ENCODE measurements at regions not wholly inside any gene's neighbourhood (a gene's known extent, or its start where the extent isn't known, plus 50 kb on each side); places are given as distances from the start of the nearest gene placed in this dataset.
"Not testable (repeated sequence)": the region's sequence is repeated elsewhere in the genome, so short reads cannot be mapped to it uniquely, and the experiment has no call there.

- DNase-seq: no peak
Observed at GRCh38 chr3:69647081-69647480, 92.2 kb upstream of the MITF start.

- DNase-seq: no peak
Observed at GRCh38 chr3:69646287-69647067, 92.8 kb upstream of the MITF start.

GRCh38 chr3:69642606-69643005 lies 96.7 kb upstream of the MITF start:
- DNase-seq: no peak

DNA sequence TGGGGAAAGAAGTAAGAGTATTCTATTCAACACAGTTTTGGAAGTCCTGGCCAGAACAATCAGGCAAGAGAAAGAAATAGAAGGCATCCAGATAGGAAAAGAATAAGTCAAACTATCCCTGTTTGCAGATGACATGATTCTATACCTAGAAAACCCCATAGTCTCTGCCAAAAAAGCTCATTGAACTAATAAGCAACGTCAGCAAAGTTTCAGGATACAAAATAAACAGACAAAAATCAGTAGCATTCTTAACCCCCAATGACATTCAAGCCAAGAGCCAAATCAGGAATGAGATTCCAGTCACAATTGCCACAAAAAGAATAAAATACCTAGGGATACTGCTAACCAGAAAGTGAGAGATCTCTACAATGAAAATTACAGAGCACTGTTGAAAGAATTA lies 99.4 kb upstream of the MITF start:
- no peak for DNase-seq

DNA sequence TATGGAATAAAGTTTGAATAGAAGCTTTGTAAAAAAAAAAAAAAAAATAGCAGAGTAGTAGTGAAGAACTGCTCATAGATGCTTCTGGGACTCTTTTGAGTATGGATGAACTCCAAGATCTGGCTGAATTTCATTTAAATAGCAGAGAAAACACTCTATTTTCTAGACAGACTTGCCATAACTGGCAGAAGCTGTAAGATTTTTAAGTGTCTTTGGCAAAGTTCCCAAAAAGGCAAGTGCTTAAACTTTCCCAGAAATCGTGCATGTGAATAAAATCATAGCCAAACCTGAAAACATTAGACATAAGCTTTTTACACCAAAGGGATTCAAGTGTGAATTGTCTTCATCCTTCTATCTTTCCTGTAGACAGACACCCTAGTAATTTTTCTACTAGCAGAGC lies 110.3 kb upstream of the MITF start:
- DNase-seq: no peak

DNA sequence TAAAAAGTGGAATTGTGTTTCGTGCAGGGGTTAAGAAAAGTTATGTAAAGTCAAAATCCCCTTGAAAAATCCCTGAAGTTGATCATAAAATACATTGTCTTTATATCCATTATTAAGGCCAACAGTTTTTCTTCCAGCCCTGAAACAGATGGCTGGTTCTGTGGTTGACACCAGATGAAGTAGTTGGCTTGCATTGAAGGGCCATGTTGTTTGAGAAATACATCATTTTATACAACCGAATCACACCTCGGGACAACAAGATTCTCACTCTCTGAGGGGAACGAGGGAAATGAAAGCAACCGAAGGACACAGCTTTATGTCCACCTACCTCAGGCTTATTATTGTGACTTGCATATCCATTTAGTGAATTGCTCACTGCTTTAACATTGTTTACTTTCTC lies 126.0 kb upstream of the MITF start:
- DNase-seq: no peak

DNA sequence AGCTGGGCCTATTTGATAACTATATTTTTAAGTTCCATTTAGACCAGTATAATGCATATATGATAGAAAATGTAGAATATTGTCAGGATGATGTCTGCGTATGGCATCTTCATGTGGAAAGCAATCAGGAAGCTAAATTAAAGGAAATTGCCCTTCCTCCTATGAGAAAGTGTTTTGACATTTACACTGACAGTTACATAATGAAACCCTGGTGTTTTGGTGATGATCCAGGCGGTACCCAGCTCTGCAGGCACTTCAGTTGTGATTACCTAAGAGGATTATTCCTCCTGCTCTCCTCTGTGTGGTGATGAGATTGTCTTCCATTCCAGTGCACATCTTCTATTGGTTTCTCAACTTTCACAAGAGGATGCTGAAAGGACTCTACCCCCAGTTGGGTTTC lies 126.5 kb upstream of the MITF start:
- DNase-seq: no peak

DNA sequence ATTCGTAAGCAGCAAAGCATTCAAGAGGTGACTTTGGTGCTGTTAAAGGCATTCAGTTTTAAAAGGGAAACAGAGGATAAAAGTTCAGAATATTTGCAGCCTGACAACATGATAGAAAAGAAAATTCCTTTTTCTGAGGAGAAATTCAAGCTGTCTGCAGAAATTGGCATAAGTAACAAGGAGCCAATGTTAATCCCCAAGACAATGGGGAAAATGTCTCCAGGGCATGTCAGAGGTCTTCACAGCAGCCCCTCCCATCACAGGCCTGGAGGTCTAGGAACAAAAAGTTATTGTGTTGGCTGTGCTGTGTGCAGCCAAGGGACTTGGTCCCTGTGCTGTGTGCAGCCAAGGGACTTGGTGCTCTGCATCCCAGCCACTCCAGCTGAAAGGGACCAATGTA lies 129.7 kb upstream of the MITF start:
- not testable (repeated sequence) for DNase-seq

GRCh38 chr3:69607466-69608305 lies 131.6 kb upstream of the MITF start:
- DNase-seq: no peak

DNA sequence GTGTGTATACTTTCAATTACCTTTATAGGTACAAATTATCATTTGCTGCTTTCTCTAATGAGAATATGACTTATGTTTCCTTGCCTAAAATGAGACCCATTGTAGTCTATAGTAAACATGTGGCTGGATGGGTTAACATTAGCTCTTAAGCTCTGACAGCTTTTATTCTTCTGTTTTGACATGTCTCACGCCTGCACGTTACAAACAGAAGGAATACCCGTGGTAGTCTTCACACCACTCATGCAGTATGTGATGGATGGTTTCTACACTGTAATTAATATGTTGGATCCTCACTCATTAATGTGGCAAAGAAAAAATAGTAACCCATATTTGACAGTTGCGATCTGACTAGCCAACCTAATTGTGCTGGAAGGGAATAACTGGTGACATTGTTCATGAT lies 133.4 kb upstream of the MITF start:
- no peak for DNase-seq

DNA sequence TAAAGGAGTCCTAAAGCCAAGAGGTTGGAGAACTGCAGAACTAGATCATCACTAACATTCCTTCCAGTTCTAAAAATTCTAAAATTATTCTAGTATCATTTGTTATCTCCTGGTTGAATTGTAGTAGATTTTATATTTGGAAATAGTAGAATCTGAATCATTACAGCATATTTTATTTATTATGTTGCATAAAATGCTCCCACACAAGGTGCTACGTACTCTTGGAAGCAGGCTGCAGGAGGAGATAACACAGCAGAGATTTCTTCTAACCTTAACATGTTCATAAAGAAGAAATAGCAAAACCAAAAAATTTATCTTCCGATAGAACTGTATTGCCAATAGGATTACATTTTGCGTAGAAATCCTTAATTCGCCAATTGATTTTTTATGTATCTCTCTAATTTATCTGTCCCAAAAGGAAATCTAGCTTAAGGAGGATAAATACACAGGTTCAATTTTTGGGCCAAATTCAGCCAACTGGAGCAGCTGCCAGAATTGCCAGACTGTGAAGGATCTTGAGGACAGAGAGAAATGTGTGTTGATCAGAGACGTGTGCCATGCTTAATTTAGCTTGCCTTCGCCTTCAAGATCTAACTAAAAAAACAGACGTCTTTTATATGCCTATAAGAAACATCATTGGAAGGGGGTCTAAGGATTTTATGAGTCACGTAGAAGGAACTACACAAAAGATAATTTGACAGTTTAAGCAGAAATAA lies 134.4 kb upstream of the MITF start:
- no peak for DNase-seq

DNA sequence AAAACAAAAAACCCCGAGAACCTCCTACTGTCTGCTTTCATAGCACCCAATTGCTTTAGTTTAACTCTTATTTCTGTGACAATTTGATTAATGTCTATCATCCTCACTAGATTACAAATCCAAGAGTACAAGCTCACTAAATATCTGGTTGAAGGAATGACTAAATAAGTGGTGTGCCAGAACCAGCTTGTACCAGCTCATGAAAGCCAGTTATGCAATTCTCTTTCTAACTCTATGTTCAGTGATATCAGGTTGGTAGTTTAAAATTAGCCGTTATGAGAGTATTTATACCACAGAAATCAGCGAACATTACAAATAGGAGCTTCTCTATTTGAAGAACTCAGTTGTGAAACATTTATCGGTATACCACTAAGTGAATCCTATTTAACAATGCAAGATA lies 137.2 kb upstream of the MITF start:
- no peak for DNase-seq

DNA sequence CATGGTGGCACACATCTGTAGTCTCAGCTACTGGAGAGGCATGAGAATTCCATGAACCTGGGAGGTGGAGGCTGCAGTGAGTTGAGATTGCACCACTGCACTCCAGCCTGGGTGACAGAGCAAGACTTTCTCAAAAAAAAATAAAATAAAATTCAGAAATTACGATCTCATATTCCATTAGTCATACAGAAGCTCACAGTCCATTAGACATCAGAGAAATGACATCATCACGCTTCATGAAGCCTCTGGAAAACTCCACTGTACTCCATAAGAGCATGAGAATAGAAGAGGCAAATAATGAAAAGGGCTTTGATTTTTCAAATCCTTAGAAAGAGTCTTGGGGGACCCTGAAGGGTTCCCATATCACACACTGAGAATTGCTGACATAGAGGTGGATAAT lies 145.0 kb upstream of the MITF start:
- no peak for DNase-seq

GRCh38 chr3:69591164-69591736 lies 148.0 kb upstream of the MITF start:
- no peak for DNase-seq

DNA sequence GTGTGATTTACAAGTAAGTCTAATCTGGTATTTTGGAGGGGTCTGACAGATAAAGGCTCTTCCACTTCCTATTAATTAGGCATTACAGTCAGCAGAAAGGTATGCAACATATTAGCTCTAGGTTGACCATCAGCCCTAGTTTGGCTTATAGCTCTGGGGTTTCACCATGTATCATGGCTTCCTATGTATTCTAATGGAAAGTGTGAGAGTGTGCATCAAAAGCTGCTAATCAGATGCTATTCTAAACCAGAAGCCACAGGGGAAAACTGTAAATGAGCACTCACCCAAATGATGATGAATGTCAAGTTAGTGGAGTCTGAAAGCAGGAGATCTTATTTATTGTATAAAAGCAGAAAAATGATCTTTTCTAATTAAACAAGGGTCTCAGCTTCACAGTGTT lies 149.2 kb upstream of the MITF start:
- no peak for DNase-seq

DNA sequence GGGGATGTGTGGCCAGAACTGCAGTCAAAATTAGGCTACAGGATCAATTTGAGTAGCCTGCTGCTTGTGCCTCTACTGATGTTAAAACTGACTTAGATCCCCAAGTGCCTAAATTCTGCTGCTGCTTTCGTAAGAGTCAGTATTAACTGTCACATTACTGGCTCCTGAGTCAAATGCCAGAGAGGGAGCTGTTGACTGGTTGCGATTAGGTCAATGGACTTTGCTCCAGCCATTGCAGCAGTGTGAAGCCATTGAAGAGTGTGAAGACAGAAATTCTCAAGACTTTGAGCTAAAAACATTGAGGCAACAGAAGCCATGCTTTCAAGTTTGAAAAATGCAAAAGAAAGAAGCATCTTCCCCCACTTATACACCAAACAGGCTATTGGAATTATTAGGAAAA lies 151.1 kb upstream of the MITF start:
- DNase-seq: no peak

DNA sequence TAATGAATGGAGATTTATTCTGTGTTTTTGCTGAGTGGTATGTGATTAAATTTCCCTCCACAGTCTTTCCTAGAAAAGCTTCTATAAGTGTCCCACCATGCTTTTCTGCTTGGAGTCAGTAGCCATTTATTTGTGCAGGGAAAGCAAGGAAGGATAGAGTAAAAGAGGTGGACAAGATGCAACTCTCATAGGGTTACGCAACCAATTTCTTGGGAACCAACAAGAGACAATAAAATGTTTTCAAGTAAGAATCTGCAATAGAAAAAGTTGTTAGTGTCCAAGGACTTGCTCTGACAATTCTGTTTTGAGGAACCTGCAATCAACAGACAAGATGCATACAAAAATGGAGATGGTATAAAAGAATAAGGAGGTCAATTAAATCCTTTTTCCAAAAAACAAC lies 153.8 kb upstream of the MITF start:
- no peak for DNase-seq

DNA sequence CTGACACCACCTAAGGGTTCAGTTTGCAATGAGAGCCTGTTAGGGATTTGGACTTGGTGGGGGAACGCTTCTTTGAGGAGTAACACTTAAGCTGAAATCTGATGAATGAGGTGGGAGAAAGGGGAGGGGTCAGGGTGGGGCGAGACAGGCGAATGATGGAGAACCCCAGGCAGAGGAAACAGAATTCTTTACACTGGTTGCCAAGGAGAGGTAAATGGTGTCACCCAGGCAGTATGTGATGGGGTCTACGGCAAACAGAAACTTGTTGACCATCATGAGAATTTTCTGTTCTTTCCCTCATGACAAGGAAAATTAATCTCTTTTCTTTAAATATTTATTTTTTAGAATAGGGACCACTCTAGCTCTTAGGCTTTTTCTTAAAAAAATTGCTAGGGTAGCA lies 157.2 kb upstream of the MITF start:
- DNase-seq: no peak

DNA sequence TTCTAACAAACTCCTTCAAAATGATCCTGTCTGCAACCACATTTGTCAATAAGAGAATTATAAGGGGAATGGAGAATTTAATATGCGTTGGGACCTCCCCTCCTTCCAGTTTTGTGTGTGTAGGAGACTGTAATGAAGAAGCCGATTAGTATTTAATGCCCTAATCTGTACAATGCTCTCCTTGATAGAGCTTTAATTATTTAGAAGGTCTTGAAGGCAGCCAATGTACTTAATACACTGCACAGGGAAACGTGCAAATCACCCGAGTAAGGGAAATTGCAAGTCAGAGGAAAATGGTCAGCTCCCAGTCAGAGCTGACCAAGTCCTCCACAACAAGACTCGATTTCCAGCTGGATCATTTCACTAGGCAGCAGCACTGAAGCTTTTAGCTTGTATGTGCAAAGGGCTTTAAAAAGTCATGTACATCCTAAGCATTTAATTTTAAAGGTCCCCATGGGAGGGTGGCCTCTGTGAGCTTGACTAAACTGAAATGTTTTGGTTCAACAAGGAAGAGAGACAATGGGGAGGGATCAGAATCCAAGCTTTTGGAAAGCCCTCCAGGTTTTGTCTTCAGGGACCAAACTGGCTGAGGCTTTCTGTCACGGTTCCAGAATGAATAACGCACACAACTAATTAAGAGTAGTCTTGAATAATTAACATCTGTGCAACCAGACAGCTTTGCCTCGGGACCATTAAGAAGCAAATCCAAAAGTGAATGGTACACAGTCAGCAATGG lies 159.8 kb upstream of the MITF start:
- DNase-seq: no peak

GRCh38 chr3:69569520-69569919 lies 169.7 kb upstream of the MITF start:
- no peak for DNase-seq

DNA sequence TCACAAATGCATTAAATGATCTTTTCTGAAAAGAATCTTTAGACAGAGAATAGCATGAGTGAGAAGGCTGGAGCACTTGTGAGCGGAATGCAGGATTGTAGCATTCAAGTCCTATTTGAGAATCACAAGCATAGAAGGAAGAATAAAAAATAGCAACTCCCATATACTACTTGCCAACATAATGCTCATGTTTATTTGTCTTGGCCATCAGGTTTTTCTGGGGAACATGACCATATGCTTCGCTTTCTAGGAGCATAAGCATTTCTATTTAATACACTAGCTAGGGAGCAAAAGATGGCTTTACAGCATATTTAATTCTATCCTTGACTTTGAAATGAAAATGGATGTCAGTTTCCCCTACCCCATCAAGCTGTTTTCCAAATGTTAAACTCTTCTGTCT lies 170.3 kb upstream of the MITF start:
- DNase-seq: no peak

GRCh38 chr3:69568458-69568857 lies 170.8 kb upstream of the MITF start:
- no peak for DNase-seq

DNA sequence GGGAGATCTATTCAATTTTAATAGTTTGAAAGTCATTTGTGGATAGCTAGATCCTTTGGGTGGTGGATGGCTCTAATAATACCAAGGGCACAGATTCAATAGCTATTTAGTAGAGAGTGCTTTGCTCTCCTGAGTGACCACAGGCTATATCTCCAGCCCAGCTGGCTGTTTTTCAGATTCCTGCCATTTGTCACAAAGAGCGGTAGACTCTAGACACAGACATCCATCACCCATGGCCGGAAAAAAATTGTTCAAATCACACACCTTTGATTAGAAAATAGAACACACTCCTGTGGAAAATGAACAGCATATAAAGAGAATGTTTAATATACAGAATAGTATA lies 171.6 kb upstream of the MITF start:
- no peak for DNase-seq
